ENCODE measurements at regions not wholly inside any gene's neighbourhood (a gene's known extent, or its start where the extent isn't known, plus 50 kb on each side); places are given as distances from the start of the nearest gene placed in this dataset.

GRCh38 chr17:15892731-15893657 is 51.9 kb upstream of the ADORA2B start:
- peak; percentile 72 for DNase-seq (ENCODE audit: low spot score)
- intact Hi-C loops (cut with micrococcal nuclease; ENCODE audit: unreplicated experiment) = no loop called here
- POLR2A ChIA-PET (ENCODE audit: low non-redundant PET) = no interaction called here
- Histone ChIP-seq H3K9me3 (ENCODE audit: low read depth, low read length, poor library complexity, severe bottlenecking) (no peaks in the 10 kb centered on the region), H3K36me3 (ENCODE audit: insufficient read depth, low read length, poor library complexity, severe bottlenecking) (no peaks in the 10 kb centered on the region), H3K4me3 (ENCODE audit: low read depth, low read length, poor library complexity, severe bottlenecking) (no peak overlapping the region), H3K27ac (ENCODE audit: low read depth, low read length, poor library complexity, severe bottlenecking) (no peak overlapping the region), H3K4me1 (ENCODE audit: insufficient read depth, low read length, poor library complexity, severe bottlenecking) (peaks cover 10% of the 10 kb centered on the region), H3K27me3 (replicated peaks; ENCODE audit: insufficient read depth, low read depth, low read length, poor library complexity) (no peaks in the 10 kb centered on the region)
- CTCF ChIA-PET = interaction anchor here (0.6 kb wide), 1 partner anchor 108 kb away, joined by 3 read pairs; no protein-coding TSS in a partner anchor
- TF ChIP-seq EZH2 (IDR thresholded peaks at IDR 0.05; ENCODE audit: borderline replicate concordance, low read depth, low read length, poor library complexity, severe bottlenecking) = no peak
- TF ChIP-seq, protein P1, sequence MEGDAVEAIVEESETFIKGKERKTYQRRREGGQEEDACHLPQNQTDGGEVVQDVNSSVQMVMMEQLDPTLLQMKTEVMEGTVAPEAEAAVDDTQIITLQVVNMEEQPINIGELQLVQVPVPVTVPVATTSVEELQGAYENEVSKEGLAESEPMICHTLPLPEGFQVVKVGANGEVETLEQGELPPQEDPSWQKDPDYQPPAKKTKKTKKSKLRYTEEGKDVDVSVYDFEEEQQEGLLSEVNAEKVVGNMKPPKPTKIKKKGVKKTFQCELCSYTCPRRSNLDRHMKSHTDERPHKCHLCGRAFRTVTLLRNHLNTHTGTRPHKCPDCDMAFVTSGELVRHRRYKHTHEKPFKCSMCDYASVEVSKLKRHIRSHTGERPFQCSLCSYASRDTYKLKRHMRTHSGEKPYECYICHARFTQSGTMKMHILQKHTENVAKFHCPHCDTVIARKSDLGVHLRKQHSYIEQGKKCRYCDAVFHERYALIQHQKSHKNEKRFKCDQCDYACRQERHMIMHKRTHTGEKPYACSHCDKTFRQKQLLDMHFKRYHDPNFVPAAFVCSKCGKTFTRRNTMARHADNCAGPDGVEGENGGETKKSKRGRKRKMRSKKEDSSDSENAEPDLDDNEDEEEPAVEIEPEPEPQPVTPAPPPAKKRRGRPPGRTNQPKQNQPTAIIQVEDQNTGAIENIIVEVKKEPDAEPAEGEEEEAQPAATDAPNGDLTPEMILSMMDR (conservative IDR thresholded peaks at IDR 0.05; ENCODE audit: low read depth, low read length) = no peak
- BruUV-seq (replicated peaks) = no TSS peak

- no peaks in the 10 kb centered on the region for H3K9me3 ChIP-seq (ENCODE audit: low read depth, low read length, poor library complexity, severe bottlenecking)
- ChIA-PET CTCF (no interaction called here), POLR2A (ENCODE audit: low non-redundant PET) (no interaction called here)
- no peak overlapping the region for H3K27ac ChIP-seq (ENCODE audit: low read depth, low read length, poor library complexity, severe bottlenecking)
- intact Hi-C loops (cut with micrococcal nuclease; ENCODE audit: unreplicated experiment) = no loop called here
- H3K4me1 ChIP-seq (ENCODE audit: insufficient read depth, low read length, poor library complexity, severe bottlenecking) = peaks cover 10% of the 10 kb centered on the region
- no peaks in the 10 kb centered on the region for H3K27me3 ChIP-seq (replicated peaks; ENCODE audit: insufficient read depth, low read depth, low read length, poor library complexity)
- no peak for DNase-seq (ENCODE audit: low spot score)
- no peaks in the 10 kb centered on the region for H3K36me3 ChIP-seq (ENCODE audit: insufficient read depth, low read length, poor library complexity, severe bottlenecking)
- no peak overlapping the region for H3K4me3 ChIP-seq (ENCODE audit: low read depth, low read length, poor library complexity, severe bottlenecking)
- BruUV-seq (replicated peaks) = no TSS peak
- TF ChIP-seq, protein P1 (conservative IDR thresholded peaks at IDR 0.05; ENCODE audit: low read depth, low read length) = no peak
- TF ChIP-seq EZH2 (IDR thresholded peaks at IDR 0.05; ENCODE audit: borderline replicate concordance, low read depth, low read length, poor library complexity, severe bottlenecking) = no peak
Observed at GRCh38 chr17:15893658-15894024, 51.3 kb upstream of the ADORA2B start.

DNA sequence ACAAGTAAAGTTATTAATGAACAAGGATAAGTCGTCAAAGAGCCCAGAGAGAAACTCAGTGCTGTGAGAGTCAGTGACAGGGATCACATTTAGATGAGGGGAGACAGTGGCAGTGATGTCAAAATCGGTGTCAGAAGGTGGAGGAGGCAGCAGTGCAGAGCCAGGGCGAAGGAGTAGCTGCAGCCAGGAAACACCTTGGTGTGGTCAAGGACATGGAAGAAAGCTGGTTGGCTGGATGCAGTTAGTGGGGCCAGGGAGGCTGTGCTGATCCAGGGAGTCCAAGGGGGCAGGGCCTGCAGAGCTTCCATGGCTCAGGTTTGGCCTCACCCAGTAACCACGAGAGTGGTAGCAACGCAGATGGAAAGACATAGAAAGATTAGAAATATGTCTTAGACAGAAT is 50.7 kb upstream of the ADORA2B start:
- H3K4me3 ChIP-seq (ENCODE audit: low read depth, low read length, poor library complexity, severe bottlenecking) = no peak overlapping the region
- H3K9me3 ChIP-seq (ENCODE audit: low read depth, low read length, poor library complexity, severe bottlenecking) = no peaks in the 10 kb centered on the region
- DNase-seq (ENCODE audit: low spot score) = no peak
- no TSS peak for BruUV-seq (replicated peaks)
- CTCF ChIA-PET = no interaction called here
- POLR2A ChIA-PET (ENCODE audit: low non-redundant PET) = no interaction called here
- no peak overlapping the region for H3K27ac ChIP-seq (ENCODE audit: low read depth, low read length, poor library complexity, severe bottlenecking)
- no peaks in the 10 kb centered on the region for H3K36me3 ChIP-seq (ENCODE audit: insufficient read depth, low read length, poor library complexity, severe bottlenecking)
- intact Hi-C loops (cut with micrococcal nuclease; ENCODE audit: unreplicated experiment) = no loop called here
- peaks cover 10% of the 10 kb centered on the region for H3K4me1 ChIP-seq (ENCODE audit: insufficient read depth, low read length, poor library complexity, severe bottlenecking)
- TF ChIP-seq EZH2 (IDR thresholded peaks at IDR 0.05; ENCODE audit: borderline replicate concordance, low read depth, low read length, poor library complexity, severe bottlenecking) = no peak
- TF ChIP-seq, protein P1 (conservative IDR thresholded peaks at IDR 0.05; ENCODE audit: low read depth, low read length) = no peak
- H3K27me3 ChIP-seq (replicated peaks; ENCODE audit: insufficient read depth, low read depth, low read length, poor library complexity) = no peaks in the 10 kb centered on the region
